ENCODE measurements at regions not wholly inside any gene's neighbourhood (a gene's known extent, or its start where the extent isn't known, plus 50 kb on each side); places are given as distances from the start of the nearest gene placed in this dataset.
"Not testable (repeated sequence)": the region's sequence is repeated elsewhere in the genome, so short reads cannot be mapped to it uniquely, and the experiment has no call there.

DNA sequence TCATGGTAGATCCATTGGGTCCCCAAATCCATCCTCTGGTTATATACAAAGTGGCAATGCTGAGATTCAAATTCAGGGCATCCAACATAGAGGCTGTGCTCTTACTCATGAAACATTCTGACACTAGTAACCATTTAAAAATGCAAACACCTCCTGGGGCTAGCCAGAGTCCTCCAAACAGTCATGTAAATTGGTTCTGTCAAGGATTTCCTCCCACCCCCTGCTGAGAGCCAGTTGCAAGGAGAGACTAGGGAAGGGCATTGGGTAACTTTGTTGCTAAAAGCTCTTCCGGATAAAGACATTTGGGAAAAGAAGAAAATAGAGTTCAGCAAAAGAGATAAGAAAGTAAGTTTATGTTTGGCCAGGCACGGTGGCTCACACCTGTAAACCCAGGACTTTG is 58.3 kb downstream of the ART5 start:
- Histone ChIP-seq H3K27me3 (peaks cover 73% of the 10 kb centered on the region), H3K4me1 (ENCODE audit: control insufficient read depth in 1 of 2, insufficient read depth in 1 of 2, low read depth in 1 of 2, low read length in 1 of 2) (peaks cover 0 to 10% of the 10 kb centered on the region in 2 experiments)
- not testable (repeated sequence) for H3K36me3 ChIP-seq; H3K9me3 ChIP-seq; H3K27ac ChIP-seq; H3K4me3 ChIP-seq (ENCODE audit: low read depth in 1 of 2, low read length in 1 of 2)

DNA sequence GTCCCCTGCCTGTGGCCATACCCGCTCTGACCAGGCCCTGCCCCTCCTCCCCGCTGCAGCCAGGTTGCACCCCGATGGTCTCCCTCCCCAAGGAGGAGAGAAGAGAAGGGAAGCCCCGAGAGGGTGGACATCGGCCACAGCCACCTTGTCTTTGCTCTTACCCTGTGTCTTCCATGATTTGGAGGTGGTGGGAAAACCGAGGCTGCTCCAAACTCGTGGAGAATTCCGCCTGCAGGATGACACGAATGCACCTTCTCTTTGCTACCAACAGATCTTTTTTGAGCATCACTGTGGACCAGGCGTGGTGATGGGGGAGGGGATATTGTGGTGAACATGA is 60.4 kb downstream of the ART5 start:
- H3K9me3 ChIP-seq; H3K27ac ChIP-seq; H3K4me3 ChIP-seq (ENCODE audit: low read depth in 1 of 2, low read length in 1 of 2); H3K36me3 ChIP-seq: not testable (repeated sequence)
- H3K27me3 ChIP-seq, result peaks cover 69% of the 10 kb centered on the region
- peaks cover 0 to 10% of the 10 kb centered on the region in 2 experiments for H3K4me1 ChIP-seq (ENCODE audit: control insufficient read depth in 1 of 2, insufficient read depth in 1 of 2, low read depth in 1 of 2, low read length in 1 of 2)

DNA sequence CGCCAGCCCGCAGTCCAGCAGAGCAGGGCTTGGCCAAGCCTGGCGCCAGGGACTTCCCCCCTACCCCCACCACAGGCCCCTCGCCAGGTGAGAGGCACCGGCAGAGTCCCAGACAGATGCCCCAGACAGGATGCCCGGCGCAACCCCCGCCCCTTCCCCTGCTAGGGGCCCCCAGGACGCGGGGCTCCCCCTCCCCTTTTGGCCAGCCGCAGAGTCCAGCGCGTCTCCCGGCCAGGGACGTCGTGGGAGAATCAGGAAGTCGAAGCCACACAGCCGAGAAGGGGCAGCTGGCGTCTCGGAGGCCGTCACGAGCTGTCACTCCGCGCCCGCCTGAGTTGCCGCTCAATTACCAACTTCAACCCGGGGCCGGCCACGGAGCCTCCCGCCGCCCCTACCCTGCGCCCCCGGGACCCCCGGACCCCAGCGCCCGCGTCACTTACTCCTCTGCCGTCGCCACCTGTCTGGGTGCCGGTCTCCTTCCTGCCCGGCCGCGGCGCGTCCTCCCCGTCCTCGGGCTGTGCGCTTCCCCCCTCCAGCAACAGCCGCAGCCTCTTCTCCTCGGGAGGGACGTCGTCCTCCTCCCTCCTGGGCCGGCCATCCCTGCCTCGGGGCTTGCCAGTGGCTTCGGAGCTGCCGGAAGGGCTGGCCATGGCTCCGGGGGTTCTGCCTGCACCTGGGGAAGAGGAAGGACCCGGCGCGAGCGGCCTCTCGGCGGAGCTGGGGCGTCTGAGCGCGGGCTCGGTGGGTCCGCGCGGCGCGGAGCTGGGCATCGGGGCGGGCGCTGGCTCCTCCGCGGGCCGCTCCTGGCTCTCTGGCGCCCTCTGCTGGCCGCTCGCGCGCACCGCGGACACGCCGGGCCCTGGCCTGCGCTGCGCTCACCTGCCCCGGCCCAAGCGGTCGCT is 61.1 kb downstream of the ART5 start:
- H3K27ac ChIP-seq, H3K36me3 ChIP-seq, H3K9me3 ChIP-seq: not testable (repeated sequence)
- TF ChIP-seq, protein P1, sequence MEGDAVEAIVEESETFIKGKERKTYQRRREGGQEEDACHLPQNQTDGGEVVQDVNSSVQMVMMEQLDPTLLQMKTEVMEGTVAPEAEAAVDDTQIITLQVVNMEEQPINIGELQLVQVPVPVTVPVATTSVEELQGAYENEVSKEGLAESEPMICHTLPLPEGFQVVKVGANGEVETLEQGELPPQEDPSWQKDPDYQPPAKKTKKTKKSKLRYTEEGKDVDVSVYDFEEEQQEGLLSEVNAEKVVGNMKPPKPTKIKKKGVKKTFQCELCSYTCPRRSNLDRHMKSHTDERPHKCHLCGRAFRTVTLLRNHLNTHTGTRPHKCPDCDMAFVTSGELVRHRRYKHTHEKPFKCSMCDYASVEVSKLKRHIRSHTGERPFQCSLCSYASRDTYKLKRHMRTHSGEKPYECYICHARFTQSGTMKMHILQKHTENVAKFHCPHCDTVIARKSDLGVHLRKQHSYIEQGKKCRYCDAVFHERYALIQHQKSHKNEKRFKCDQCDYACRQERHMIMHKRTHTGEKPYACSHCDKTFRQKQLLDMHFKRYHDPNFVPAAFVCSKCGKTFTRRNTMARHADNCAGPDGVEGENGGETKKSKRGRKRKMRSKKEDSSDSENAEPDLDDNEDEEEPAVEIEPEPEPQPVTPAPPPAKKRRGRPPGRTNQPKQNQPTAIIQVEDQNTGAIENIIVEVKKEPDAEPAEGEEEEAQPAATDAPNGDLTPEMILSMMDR (IDR thresholded peaks at IDR 0.05), result peak; percentile 82
- Histone ChIP-seq H3K27me3 (peaks cover 67% of the 10 kb centered on the region), H3K4me3 (ENCODE audit: low read depth in 1 of 2, low read length in 1 of 2) (peak overlapping the region in 1 of 2 experiments; percentile 49), H3K4me1 (ENCODE audit: control insufficient read depth in 1 of 2, insufficient read depth in 1 of 2, low read depth in 1 of 2, low read length in 1 of 2) (peaks cover 0 to 10% of the 10 kb centered on the region in 2 experiments)

DNA sequence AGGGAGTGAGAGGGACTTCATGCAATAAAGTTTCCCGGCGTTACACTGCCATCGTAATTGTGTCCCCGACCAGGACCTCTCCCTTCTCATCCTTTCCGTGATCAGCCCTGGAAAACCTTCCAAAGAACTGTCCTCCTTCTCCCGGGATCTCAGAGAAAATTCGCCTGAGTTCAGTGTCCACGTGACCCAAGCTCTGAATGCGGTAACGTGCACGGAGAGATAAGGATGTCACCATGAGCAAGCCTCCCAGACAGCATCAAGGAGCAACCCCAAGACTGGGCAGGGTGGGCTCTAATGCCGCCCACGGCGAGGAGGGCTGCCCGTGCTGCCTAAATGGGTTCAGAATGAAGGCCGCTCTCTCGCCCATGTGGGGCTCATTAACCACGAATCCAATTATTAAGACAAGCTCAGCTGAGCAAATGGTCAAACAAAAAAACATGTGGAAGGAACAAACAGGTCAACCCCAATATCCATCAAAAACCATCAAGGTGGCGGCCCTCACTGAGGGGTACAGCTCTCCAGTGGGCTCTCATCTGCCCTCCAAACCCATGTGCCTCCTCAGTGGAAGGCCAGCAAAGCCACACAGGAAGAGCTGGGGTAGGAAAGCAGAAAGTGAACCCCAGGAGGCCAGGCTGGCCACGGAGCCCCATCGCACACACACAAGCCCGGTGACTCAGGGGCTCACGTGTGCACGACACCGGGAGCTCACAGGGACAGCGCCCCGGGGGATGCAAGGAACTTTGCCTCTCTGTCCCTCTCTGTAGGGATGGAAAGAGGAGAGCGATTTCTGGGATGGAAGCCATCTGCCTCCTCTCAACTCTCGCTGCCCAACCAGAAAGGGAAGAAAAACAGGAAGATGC is 62.0 kb downstream of the ART5 start:
- not testable (repeated sequence) for H3K27ac ChIP-seq; H3K4me3 ChIP-seq (ENCODE audit: low read depth in 1 of 2, low read length in 1 of 2); H3K9me3 ChIP-seq; H3K36me3 ChIP-seq
- Histone ChIP-seq H3K4me1 (ENCODE audit: control insufficient read depth in 1 of 2, insufficient read depth in 1 of 2, low read depth in 1 of 2, low read length in 1 of 2) (peaks cover 0 to 10% of the 10 kb centered on the region in 2 experiments), H3K27me3 (peaks cover 58% of the 10 kb centered on the region)

DNA sequence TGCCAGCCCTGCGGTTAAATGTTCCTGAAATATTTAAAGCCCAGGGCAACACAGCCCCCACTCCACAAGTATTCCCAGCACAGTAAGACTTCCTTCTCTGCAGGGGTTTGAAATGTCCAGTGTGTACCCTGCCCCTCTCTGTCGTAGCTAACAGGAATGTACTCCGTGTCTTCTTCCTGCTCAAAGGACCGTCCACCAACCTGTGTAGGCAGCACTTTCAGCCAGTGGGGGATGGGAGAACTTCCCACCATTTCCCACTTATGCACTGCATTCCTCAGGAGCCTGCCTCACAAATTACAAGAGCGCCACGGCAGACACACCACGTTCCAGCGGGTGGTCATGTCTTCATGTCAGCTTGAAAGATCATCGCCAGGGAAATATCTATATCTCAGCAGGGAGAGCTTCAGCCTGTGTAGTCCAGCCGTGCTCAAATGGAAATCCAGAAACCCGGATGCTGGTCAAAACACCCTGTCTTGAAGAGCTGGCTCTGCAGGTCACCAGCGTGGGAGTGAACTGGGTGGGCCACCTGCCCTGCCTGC is 65.7 kb downstream of the ART5 start:
- peaks cover 31% of the 10 kb centered on the region for H3K27me3 ChIP-seq
- not testable (repeated sequence) for H3K27ac ChIP-seq; H3K4me1 ChIP-seq (ENCODE audit: control insufficient read depth in 1 of 2, insufficient read depth in 1 of 2, low read depth in 1 of 2, low read length in 1 of 2); H3K4me3 ChIP-seq (ENCODE audit: low read depth in 1 of 2, low read length in 1 of 2); H3K36me3 ChIP-seq; H3K9me3 ChIP-seq

DNA sequence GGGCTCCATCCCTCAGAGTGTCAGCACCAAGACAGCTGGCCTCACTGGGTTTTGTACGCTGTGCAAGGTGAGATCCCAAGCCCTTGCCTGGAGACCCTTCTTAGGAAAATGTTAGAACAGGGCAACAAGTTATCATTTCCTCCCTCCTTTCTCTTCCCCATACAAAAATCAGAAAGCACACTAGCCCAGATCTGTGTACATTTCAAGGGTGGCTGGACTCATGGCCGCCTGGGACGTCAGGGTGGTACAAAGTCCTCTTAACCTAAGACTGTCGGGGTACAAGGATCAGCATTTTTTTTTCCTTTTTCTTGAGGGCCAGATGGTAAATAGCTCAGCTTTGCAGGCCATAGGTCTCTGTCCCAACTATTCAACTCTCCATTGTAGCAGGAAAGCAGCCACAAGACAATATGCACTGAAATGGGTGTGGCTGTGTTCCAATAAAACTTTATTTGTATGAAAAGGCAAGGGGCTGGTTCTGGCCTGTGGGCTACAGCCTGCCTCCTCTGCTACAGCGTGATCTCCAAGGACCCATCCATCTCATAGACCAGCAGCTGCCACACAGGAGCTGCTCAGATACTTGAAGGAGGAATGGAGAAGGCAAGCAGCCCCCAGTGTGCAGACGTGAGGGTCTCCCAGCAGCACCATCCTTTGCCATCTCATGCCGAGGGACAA is 68.7 kb downstream of the ART5 start:
- not testable (repeated sequence) for H3K4me1 ChIP-seq (ENCODE audit: control insufficient read depth in 1 of 2, insufficient read depth in 1 of 2, low read depth in 1 of 2, low read length in 1 of 2); H3K9me3 ChIP-seq; H3K27ac ChIP-seq; H3K4me3 ChIP-seq (ENCODE audit: low read depth in 1 of 2, low read length in 1 of 2); H3K27me3 ChIP-seq; H3K36me3 ChIP-seq

DNA sequence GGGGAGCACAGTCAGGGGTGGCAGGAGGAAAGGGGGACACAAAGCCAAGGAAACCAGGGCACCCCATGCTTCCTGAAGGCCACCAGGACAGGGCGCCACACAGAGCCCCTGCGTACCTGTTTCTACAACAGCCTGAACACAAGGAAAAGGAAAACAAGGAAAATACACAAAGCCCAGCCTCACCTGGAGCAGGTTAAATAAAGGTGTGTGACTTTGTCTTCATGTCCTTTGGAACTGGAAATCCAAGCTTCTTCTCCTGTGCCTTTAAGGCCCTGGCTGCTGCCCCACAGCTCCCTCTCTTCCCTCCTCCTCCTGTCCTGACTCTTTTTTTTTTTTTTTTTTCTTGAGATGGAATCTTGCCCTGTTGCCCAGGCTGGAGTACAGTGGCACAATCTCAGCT is 70.0 kb downstream of the ART5 start:
- not testable (repeated sequence) for H3K9me3 ChIP-seq; H3K27me3 ChIP-seq; H3K27ac ChIP-seq; H3K36me3 ChIP-seq; H3K4me1 ChIP-seq (ENCODE audit: control insufficient read depth in 1 of 2, insufficient read depth in 1 of 2, low read depth in 1 of 2, low read length in 1 of 2); H3K4me3 ChIP-seq (ENCODE audit: low read depth in 1 of 2, low read length in 1 of 2)

DNA sequence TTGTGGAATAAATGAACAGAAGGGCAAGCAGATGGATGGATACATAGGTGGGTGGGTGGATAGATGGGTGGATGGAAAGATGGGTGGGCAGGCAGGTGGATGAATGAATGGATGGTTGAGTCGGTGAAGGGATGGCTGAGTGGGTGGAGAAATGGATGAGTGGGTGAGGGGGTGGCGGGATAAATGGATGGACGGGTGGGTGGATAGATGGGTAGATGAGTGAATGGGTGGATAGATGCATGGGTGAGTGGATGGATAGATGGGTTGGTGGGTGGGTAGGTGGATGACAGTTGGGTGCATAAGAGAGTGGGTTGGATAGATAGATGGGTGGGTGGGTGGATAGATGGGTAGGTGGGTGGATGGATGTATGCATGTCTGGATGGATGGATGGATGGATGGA is 76.0 kb downstream of the ART5 start:
- H3K36me3 ChIP-seq; H3K4me3 ChIP-seq (ENCODE audit: low read depth in 1 of 2, low read length in 1 of 2); H3K27ac ChIP-seq; H3K4me1 ChIP-seq (ENCODE audit: control insufficient read depth in 1 of 2, insufficient read depth in 1 of 2, low read depth in 1 of 2, low read length in 1 of 2); H3K27me3 ChIP-seq; H3K9me3 ChIP-seq: not testable (repeated sequence)

DNA sequence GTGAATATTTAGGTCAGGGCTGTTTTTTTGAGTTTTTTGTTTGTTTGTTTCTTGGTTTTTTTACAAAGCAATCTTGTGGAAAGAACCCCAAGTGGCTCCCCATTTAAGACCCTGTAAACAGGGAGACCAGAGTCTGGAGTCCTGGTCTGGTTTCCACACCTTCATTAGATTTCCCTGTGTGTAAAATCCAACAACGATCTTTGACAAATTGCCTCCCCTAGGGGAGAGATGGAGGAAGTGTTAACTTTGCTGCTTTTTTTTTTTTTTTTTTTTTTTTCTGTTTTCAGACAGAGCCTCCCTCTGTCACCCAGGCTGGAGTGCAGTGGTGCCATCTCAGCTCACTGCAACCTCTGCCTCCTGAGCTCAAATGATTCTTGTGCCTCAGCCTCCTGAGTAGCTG is 77.4 kb downstream of the ART5 start:
- not testable (repeated sequence) for H3K27me3 ChIP-seq; H3K27ac ChIP-seq; H3K4me3 ChIP-seq (ENCODE audit: low read depth in 1 of 2, low read length in 1 of 2); H3K9me3 ChIP-seq; H3K36me3 ChIP-seq; H3K4me1 ChIP-seq (ENCODE audit: control insufficient read depth in 1 of 2, insufficient read depth in 1 of 2, low read depth in 1 of 2, low read length in 1 of 2)

DNA sequence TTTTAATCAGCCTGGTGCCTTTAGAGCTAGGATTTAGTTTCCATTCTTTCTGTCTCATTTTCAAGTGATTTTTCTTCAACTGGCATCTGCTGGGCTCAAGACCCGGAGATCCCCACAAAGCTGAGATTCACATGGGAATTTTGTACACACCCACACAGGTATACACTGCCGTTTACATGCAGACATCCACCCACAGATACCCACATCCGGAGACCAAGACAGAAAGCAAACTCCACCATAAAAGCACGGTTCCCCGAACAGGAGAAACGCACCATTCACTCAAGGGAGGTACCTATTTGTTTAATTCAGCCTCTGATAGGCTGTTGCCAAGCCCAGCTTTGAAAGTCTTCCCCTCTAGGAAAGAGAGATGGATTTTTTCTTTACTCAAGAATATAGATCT is 87.2 kb downstream of the ART5 start:
- H3K9me3 ChIP-seq; H3K27ac ChIP-seq; H3K36me3 ChIP-seq; H3K4me3 ChIP-seq (ENCODE audit: low read depth in 1 of 2, low read length in 1 of 2); H3K4me1 ChIP-seq (ENCODE audit: control insufficient read depth in 1 of 2, insufficient read depth in 1 of 2, low read depth in 1 of 2, low read length in 1 of 2); H3K27me3 ChIP-seq: not testable (repeated sequence)

DNA sequence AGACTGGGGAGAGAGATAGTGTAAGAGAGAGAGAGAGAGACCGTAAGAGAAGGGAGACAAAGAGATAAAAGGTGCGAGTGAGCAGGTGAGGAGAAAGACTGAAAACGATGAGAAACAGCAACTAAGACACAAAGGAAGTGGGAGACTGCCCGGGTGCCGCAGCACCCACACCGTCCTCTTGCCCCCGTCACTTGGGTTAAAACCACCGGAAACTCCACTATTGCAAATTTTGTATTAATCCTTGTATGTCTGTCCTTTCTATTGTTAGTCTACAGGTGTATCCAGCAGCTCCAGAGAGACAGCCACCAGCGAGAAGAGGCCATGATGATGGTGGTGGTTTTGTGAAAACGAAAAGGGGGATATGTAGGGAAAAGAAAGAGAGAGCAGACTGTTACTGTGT is 96.8 kb downstream of the ART5 start:
- H3K4me1 ChIP-seq (ENCODE audit: control insufficient read depth in 1 of 2, insufficient read depth in 1 of 2, low read depth in 1 of 2, low read length in 1 of 2); H3K27ac ChIP-seq; H3K36me3 ChIP-seq; H3K9me3 ChIP-seq; H3K27me3 ChIP-seq; H3K4me3 ChIP-seq (ENCODE audit: low read depth in 1 of 2, low read length in 1 of 2): not testable (repeated sequence)

DNA sequence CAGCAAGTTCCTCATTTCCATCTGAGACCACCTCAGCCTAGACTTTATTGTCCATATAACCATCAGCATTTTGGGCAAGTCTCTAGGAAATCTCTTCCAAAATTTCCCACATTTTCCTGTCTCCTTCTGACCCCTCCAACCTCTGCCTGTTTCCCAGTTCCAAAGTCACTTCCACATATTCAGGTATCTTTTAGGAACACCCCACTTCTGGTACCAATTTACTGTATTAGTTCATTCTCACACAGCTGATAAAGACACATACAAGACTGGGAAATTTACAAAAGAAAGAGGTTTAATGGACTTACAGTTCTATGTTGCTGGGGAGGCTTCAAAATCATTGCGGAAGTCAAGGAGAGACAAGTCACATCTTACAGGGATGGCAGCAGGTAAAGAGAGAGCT is 103.6 kb downstream of the ART5 start:
- H3K4me3 ChIP-seq (ENCODE audit: low read depth in 1 of 2, low read length in 1 of 2); H3K4me1 ChIP-seq (ENCODE audit: control insufficient read depth in 1 of 2, insufficient read depth in 1 of 2, low read depth in 1 of 2, low read length in 1 of 2); H3K36me3 ChIP-seq; H3K27ac ChIP-seq; H3K9me3 ChIP-seq; H3K27me3 ChIP-seq: not testable (repeated sequence)

Data from neutrophil (primary cell).